ENCODE measurements at regions not wholly inside any gene's neighbourhood (a gene's known extent, or its start where the extent isn't known, plus 50 kb on each side); places are given as distances from the start of the nearest gene placed in this dataset.

DNA sequence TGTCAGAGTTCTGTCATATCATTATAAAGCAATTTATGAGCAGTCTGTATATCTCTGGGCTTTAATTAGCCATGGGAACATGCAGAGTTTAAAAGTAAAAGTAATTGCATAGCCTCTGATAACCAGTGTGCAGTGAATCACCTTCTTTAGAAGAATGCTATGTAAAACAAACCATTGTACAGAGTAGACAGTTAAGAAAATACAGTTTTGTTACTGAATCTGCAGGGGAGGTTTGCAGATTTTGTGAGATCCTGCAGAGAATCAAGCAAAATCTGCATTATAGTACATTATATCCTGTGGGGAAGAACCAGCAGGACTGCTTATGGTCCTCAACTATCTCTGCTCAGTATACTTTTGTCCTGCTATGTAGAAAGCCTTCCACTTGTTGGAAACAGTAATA lies 396.2 kb upstream of the NAALADL2 start (continued):
- TF ChIP-seq, protein P1, sequence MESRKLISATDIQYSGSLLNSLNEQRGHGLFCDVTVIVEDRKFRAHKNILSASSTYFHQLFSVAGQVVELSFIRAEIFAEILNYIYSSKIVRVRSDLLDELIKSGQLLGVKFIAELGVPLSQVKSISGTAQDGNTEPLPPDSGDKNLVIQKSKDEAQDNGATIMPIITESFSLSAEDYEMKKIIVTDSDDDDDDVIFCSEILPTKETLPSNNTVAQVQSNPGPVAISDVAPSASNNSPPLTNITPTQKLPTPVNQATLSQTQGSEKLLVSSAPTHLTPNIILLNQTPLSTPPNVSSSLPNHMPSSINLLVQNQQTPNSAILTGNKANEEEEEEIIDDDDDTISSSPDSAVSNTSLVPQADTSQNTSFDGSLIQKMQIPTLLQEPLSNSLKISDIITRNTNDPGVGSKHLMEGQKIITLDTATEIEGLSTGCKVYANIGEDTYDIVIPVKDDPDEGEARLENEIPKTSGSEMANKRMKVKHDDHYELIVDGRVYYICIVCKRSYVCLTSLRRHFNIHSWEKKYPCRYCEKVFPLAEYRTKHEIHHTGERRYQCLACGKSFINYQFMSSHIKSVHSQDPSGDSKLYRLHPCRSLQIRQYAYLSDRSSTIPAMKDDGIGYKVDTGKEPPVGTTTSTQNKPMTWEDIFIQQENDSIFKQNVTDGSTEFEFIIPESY (IDR thresholded peaks at IDR 0.05): no peak
- no peak for TF ChIP-seq HNF4A (conservative IDR thresholded peaks at IDR 0.05)

DNA sequence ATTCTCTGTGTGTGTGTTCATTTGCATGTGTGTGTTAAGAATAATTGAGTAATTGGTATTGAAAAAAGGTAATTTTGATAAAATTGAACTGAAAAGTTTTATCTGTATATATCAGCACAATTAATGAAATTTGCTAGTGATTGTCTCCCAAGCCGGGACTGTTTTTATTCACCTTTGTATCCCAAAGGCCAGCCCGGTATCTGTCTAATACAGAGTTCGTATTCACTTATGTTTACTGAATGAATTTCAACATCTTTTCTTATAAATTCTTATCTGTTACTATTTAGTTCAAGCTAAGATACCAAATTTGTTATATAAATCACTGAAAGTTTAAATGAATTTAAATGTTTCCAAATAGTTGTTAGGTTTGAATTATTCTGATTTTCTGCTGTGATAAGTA lies 394.0 kb upstream of the NAALADL2 start:
- Histone ChIP-seq H3K36me3 (ENCODE audit: control insufficient read depth in 4 of 4, insufficient read depth in 3 of 4, low read depth in 1 of 4, low read length in 3 of 4) (no peaks in the 10 kb centered on the region), H3K27ac (ENCODE audit: low read depth in 1 of 2, low read length in 2 of 2) (no peak overlapping the region), H3K4me3 (ENCODE audit: low read depth in 1 of 3, low read length in 3 of 3) (no peak overlapping the region), H3K4me1 (ENCODE audit: control insufficient read depth in 4 of 4, insufficient read depth in 4 of 4, low read length in 3 of 4) (no peaks in the 10 kb centered on the region), H3K9me3 (ENCODE audit: control insufficient read depth in 4 of 4, low read length in 3 of 4) (no peaks in the 10 kb centered on the region), H3K27me3 (ENCODE audit: control insufficient read depth in 4 of 4, insufficient read depth in 4 of 4, low read length in 3 of 4) (no peaks in the 10 kb centered on the region), H3K9ac (ENCODE audit: low read depth in 1 of 2, low read length in 2 of 2) (no peak overlapping the region)
- DNase-seq (ENCODE audit: low spot score): no peak
- WGBS: 39% methylated on average over 3 of the region's 3 CpGs
- TF ChIP-seq FOXA1 (IDR thresholded peaks at IDR 0.05) (no peak), HNF4A (conservative IDR thresholded peaks at IDR 0.05) (peak; percentile 12 to 30), FOXA2 (IDR thresholded peaks at IDR 0.05) (no peak)

DNA sequence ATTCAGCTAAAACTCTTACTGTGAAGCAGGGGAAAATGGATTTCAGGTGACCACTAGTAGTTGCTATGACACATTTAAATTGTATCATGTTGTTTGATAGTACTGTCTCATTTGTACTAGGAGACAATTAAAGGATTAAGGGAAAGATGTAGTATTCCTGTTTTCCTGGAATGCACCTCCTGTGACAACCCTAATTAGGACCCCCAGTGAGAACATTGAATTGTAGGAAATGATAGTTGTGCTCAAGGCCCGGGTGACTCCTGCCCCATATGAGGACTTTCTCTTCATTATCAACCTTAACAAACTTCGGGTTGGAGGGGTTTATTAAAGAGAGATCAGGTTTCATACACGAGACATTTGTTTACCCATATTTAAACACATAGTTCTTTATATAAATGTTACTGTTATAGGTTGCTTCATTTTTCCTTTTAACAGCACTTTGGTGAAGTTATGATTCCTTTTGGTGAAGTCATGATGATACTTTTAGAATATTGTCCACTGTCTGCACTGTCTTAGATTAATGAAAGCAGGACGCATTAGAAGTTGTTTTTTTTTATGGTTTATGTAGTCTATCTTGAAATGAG lies 392.6 kb upstream of the NAALADL2 start:
- no peaks in the 10 kb centered on the region for H3K4me1 ChIP-seq (ENCODE audit: control insufficient read depth in 4 of 4, insufficient read depth in 4 of 4, low read length in 3 of 4)
- DNase-seq (ENCODE audit: low spot score): no peak
- no peaks in the 10 kb centered on the region for H3K27me3 ChIP-seq (ENCODE audit: control insufficient read depth in 4 of 4, insufficient read depth in 4 of 4, low read length in 3 of 4)
- no peak overlapping the region for H3K9ac ChIP-seq (ENCODE audit: low read depth in 1 of 2, low read length in 2 of 2)
- H3K4me3 ChIP-seq (ENCODE audit: low read depth in 1 of 3, low read length in 3 of 3): no peak overlapping the region
- no peak overlapping the region for H3K27ac ChIP-seq (ENCODE audit: low read depth in 1 of 2, low read length in 2 of 2)
- TF ChIP-seq, protein P1 (IDR thresholded peaks at IDR 0.05): no peak
- TF ChIP-seq FOXA2 (IDR thresholded peaks at IDR 0.05) (no peak), TAF1 (conservative IDR thresholded peaks at IDR 0.05) (no peak), RXRA (IDR thresholded peaks at IDR 0.05) (no peak), EGR1 (IDR thresholded peaks at IDR 0.05; ENCODE audit: low read depth in 2 of 2) (no peak), RAD21 (IDR thresholded peaks at IDR 0.05) (no peak), YY1 (IDR thresholded peaks at IDR 0.05) (no peak), HNF4A (conservative IDR thresholded peaks at IDR 0.05) (no peak), HNF4G (IDR thresholded peaks at IDR 0.05) (no peak), FOXA1 (IDR thresholded peaks at IDR 0.05) (no peak), GABPA (IDR thresholded peaks at IDR 0.05 in 1 of 2, conservative IDR thresholded peaks at IDR 0.05 in 1 of 2) (no peak), NR2F2 (IDR thresholded peaks at IDR 0.05) (no peak), JUND (IDR thresholded peaks at IDR 0.05) (no peak)
- TF ChIP-seq, protein P2, sequence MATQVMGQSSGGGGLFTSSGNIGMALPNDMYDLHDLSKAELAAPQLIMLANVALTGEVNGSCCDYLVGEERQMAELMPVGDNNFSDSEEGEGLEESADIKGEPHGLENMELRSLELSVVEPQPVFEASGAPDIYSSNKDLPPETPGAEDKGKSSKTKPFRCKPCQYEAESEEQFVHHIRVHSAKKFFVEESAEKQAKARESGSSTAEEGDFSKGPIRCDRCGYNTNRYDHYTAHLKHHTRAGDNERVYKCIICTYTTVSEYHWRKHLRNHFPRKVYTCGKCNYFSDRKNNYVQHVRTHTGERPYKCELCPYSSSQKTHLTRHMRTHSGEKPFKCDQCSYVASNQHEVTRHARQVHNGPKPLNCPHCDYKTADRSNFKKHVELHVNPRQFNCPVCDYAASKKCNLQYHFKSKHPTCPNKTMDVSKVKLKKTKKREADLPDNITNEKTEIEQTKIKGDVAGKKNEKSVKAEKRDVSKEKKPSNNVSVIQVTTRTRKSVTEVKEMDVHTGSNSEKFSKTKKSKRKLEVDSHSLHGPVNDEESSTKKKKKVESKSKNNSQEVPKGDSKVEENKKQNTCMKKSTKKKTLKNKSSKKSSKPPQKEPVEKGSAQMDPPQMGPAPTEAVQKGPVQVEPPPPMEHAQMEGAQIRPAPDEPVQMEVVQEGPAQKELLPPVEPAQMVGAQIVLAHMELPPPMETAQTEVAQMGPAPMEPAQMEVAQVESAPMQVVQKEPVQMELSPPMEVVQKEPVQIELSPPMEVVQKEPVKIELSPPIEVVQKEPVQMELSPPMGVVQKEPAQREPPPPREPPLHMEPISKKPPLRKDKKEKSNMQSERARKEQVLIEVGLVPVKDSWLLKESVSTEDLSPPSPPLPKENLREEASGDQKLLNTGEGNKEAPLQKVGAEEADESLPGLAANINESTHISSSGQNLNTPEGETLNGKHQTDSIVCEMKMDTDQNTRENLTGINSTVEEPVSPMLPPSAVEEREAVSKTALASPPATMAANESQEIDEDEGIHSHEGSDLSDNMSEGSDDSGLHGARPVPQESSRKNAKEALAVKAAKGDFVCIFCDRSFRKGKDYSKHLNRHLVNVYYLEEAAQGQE (IDR thresholded peaks at IDR 0.05): no peak
- TF ChIP-seq, protein P3, sequence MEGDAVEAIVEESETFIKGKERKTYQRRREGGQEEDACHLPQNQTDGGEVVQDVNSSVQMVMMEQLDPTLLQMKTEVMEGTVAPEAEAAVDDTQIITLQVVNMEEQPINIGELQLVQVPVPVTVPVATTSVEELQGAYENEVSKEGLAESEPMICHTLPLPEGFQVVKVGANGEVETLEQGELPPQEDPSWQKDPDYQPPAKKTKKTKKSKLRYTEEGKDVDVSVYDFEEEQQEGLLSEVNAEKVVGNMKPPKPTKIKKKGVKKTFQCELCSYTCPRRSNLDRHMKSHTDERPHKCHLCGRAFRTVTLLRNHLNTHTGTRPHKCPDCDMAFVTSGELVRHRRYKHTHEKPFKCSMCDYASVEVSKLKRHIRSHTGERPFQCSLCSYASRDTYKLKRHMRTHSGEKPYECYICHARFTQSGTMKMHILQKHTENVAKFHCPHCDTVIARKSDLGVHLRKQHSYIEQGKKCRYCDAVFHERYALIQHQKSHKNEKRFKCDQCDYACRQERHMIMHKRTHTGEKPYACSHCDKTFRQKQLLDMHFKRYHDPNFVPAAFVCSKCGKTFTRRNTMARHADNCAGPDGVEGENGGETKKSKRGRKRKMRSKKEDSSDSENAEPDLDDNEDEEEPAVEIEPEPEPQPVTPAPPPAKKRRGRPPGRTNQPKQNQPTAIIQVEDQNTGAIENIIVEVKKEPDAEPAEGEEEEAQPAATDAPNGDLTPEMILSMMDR (IDR thresholded peaks at IDR 0.05; ENCODE audit: low read depth, low read length, missing input control): no peak
- TF ChIP-seq, protein P4, sequence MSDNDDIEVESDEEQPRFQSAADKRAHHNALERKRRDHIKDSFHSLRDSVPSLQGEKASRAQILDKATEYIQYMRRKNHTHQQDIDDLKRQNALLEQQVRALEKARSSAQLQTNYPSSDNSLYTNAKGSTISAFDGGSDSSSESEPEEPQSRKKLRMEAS (IDR thresholded peaks at IDR 0.05): no peak
- H3K9me3 ChIP-seq (ENCODE audit: control insufficient read depth in 4 of 4, low read length in 3 of 4): no peaks in the 10 kb centered on the region
- WGBS: 86% methylated on average over 4 of the region's 4 CpGs
- no peaks in the 10 kb centered on the region for H3K36me3 ChIP-seq (ENCODE audit: control insufficient read depth in 4 of 4, insufficient read depth in 3 of 4, low read depth in 1 of 4, low read length in 3 of 4)
